ENCODE measurements at regions not wholly inside any gene's neighbourhood (a gene's known extent, or its start where the extent isn't known, plus 50 kb on each side); places are given as distances from the start of the nearest gene placed in this dataset.

- DNase-seq: no peak
These were observed 384.0 kb downstream of the HHIPL2 start for GRCh38 chr1:222163895-222164294.

GRCh38 chr1:222161676-222162075, 386.2 kb downstream of the HHIPL2 start:
- no peak for DNase-seq

- DNase-seq: no peak
These were observed 390.3 kb downstream of the HHIPL2 start for GRCh38 chr1:222157612-222158011.

- no peak for DNase-seq
These were observed 398.3 kb upstream of the DUSP10 start for GRCh38 chr1:222140206-222140605.

GRCh38 chr1:222138095-222138494, 396.2 kb upstream of the DUSP10 start:
- no peak for DNase-seq

GRCh38 chr1:222136869-222137268, 395.0 kb upstream of the DUSP10 start:
- no peak for DNase-seq

GRCh38 chr1:222129041-222129440, 387.2 kb upstream of the DUSP10 start:
- no peak for DNase-seq

- DNase-seq: no peak
These were observed 385.8 kb upstream of the DUSP10 start for GRCh38 chr1:222127526-222128152.

- no peak for DNase-seq
These were observed 385.2 kb upstream of the DUSP10 start for GRCh38 chr1:222127096-222127495.

- no peak for DNase-seq
These were observed 384.2 kb upstream of the DUSP10 start for GRCh38 chr1:222126052-222126451.

GRCh38 chr1:222124602-222125001, 382.7 kb upstream of the DUSP10 start:
- no peak for DNase-seq

GRCh38 chr1:222123111-222123510, 381.2 kb upstream of the DUSP10 start:
- DNase-seq: no peak

GRCh38 chr1:222117809-222118208, 375.9 kb upstream of the DUSP10 start:
- no peak for DNase-seq

GRCh38 chr1:222114536-222115156, 372.8 kb upstream of the DUSP10 start:
- no peak for DNase-seq

- no peak for DNase-seq
These were observed 367.9 kb upstream of the DUSP10 start for GRCh38 chr1:222109836-222110235.

GRCh38 chr1:222107975-222108374, 366.1 kb upstream of the DUSP10 start:
- no peak for DNase-seq

- no peak for DNase-seq
These were observed 365.4 kb upstream of the DUSP10 start for GRCh38 chr1:222107267-222107666.

- DNase-seq: no peak
These were observed 364.5 kb upstream of the DUSP10 start for GRCh38 chr1:222106377-222106776.

GRCh38 chr1:222105861-222106260, 364.0 kb upstream of the DUSP10 start:
- DNase-seq: no peak

- no peak for DNase-seq
These were observed 363.5 kb upstream of the DUSP10 start for GRCh38 chr1:222105393-222105737.

GRCh38 chr1:222104694-222105392, 363.0 kb upstream of the DUSP10 start:
- DNase-seq: no peak

- DNase-seq: no peak
These were observed 362.2 kb upstream of the DUSP10 start for GRCh38 chr1:222104097-222104496.

- DNase-seq: no peak
These were observed 357.9 kb upstream of the DUSP10 start for GRCh38 chr1:222099746-222100145.

GRCh38 chr1:222098404-222098803, 356.5 kb upstream of the DUSP10 start:
- no peak for DNase-seq

- no peak for DNase-seq
These were observed 355.7 kb upstream of the DUSP10 start for GRCh38 chr1:222097588-222097987.
